HCT116 (cell line): ENCODE measurements at regions not wholly inside any gene's neighbourhood (a gene's known extent, or its start where the extent isn't known, plus 50 kb on each side); places are given as distances from the start of the nearest gene placed in this dataset.

Experiments
- EZH2 ChIP-seq: fragments of 200-600 bp; sonication (generic); IDR thresholded peaks from 2 replicates; pipeline ENCODE4 v1.6.1; 2017; ENCODE audit warnings: antibody characterized with exemption, mixed run types
- POLR2A ChIP-seq: IDR thresholded peaks from 2 replicates; pipeline ENCODE4 v1.7.0; 2011; ENCODE audit warnings: borderline replicate concordance; ENCODE audit not compliant: insufficient read depth, insufficient read length; ENCODE audit errors: extremely low read depth
- TF ChIP-seq, protein P1 (sequence below), 3 experiments: fragments of 200-600 bp in 1 of 3; sonication (generic) in 1 of 3; IDR thresholded peaks in 2 of 3; conservative IDR thresholded peaks in 1 of 3; 2 replicates each; pipeline ENCODE4 v1.5.1; 2012 to 2017; ENCODE audit warnings: low read depth in 2 of 3, low read length in 2 of 3, antibody characterized with exemption in 1 of 3, borderline replicate concordance in 1 of 3, control low read depth in 1 of 3, mild to moderate bottlenecking in 1 of 3, mixed read lengths in 1 of 3, mixed run types in 1 of 3, moderate library complexity in 1 of 3; ENCODE audit not compliant: insufficient read depth in 1 of 3

DNA sequence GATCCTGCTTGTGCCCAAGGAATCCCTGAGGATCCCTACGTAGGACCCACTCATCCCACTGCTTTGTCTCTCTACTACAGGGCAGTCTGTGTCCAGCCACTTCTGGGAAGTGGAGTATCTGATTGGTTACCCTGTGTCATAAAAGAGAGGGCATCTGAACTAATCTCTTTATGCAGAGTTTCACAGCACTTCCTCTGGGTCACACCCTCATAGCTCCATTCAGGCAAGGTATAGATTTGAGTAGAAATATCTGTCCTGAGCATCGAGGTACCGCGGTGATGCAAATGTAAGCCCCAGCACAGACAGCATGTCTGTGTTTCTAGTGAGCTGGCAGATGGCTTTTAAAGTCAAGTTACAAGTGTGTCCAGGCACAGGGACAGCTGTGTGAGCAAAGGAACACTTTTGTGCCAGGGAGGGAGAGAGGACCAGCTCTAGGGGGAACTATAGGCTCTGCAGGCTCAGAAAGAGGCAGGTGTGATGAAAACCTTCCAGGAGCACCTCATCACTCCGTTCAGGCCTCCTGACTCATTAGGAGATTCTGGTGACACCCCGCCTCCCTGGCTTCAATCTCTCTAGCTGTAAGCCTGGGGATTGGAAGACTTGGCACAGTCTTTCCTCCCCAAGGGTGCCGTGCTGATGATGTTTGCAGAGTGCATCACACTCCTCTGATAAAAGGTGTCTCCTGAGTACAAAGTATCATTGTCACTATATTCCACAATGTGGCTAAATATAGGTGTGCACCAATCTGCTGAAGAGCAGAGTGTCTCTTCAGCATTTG lies 84.3 kb upstream of the UBL3 start:
- TF ChIP-seq, protein P1, sequence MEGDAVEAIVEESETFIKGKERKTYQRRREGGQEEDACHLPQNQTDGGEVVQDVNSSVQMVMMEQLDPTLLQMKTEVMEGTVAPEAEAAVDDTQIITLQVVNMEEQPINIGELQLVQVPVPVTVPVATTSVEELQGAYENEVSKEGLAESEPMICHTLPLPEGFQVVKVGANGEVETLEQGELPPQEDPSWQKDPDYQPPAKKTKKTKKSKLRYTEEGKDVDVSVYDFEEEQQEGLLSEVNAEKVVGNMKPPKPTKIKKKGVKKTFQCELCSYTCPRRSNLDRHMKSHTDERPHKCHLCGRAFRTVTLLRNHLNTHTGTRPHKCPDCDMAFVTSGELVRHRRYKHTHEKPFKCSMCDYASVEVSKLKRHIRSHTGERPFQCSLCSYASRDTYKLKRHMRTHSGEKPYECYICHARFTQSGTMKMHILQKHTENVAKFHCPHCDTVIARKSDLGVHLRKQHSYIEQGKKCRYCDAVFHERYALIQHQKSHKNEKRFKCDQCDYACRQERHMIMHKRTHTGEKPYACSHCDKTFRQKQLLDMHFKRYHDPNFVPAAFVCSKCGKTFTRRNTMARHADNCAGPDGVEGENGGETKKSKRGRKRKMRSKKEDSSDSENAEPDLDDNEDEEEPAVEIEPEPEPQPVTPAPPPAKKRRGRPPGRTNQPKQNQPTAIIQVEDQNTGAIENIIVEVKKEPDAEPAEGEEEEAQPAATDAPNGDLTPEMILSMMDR (IDR thresholded peaks at IDR 0.05 in 2 of 3, conservative IDR thresholded peaks at IDR 0.05 in 1 of 3; ENCODE audit: borderline replicate concordance in 1 of 3, insufficient read depth in 1 of 3, low read depth in 2 of 3, low read length in 2 of 3) = no peak
- TF ChIP-seq EZH2 = no peak
- TF ChIP-seq POLR2A = no peak
